H1 (cell line): ENCODE measurements at regions not wholly inside any gene's neighbourhood (a gene's known extent, or its start where the extent isn't known, plus 50 kb on each side); places are given as distances from the start of the nearest gene placed in this dataset.

Experiments used
- CTCF ChIA-PET: fragments of 300-600 bp; sonication (Branson Sonifier 250); formaldehyde crosslinking; loops from one replicate; lab custom pipeline; 2021; ENCODE audit not compliant: partially characterized antibody; lab: Charles Lee
- POLR2A ChIA-PET: fragments of 300-600 bp; sonication (Branson Sonifier 250); formaldehyde crosslinking; loops from one replicate; lab custom pipeline; 2021; ENCODE audit warnings: inconsistent platforms; ENCODE audit not compliant: partially characterized antibody; lab: Charles Lee
- DNase-seq, 2 experiments: peaks; one replicate each; pipeline versions ENCODE4 v3.0.0 to v3.0.0-alpha.2; 2010 to 2022; ENCODE audit warnings: low spot score in 2 of 2, low read depth in 1 of 2, mixed read lengths in 1 of 2
- FAIRE-seq: peaks from 2 replicates; lab custom pipeline; 2011; peaks lifted over from hg19 to GRCh38; lab: Jason Lieb, UNC
- H2AFZ ChIP-seq: 2 replicates; pipeline ENCODE4 v1.8.1; 2012; ENCODE audit warnings: low read length, inconsistent platforms
- H2AK5ac ChIP-seq: 2 replicates; pipeline ENCODE4 v1.6.1; 2013; ENCODE audit warnings: low read depth, low read length
- H2BK120ac ChIP-seq: replicated peaks from 2 replicates; pipeline ENCODE3; 2013; ENCODE audit warnings: low read depth, low read length, inconsistent platforms
- H2BK12ac ChIP-seq: 2 replicates; pipeline ENCODE4 v1.6.1; 2013; ENCODE audit warnings: low read depth, low read length
- H2BK15ac ChIP-seq: 2 replicates; pipeline ENCODE4 v1.6.1; 2013; ENCODE audit warnings: low read length
- H2BK20ac ChIP-seq: 2 replicates; pipeline ENCODE4 v1.6.1; 2013; ENCODE audit warnings: low read length
- H2BK5ac ChIP-seq: 2 replicates; pipeline ENCODE4 v1.6.1; 2013; ENCODE audit warnings: low read depth, low read length
- H3K14ac ChIP-seq: 2 replicates; pipeline ENCODE4 v1.6.1; 2013; ENCODE audit warnings: inconsistent platforms; ENCODE audit not compliant: insufficient read length
- H3K18ac ChIP-seq: 2 replicates; pipeline ENCODE4 v1.6.1; 2013; ENCODE audit warnings: low read length; ENCODE audit errors: extremely low read depth
- H3K23ac ChIP-seq: 2 replicates; pipeline ENCODE4 v1.6.1; 2013; ENCODE audit warnings: inconsistent platforms; ENCODE audit not compliant: insufficient read length
- H3K23me2 ChIP-seq: 2 replicates; pipeline ENCODE4 v1.6.1; 2013; ENCODE audit warnings: low read depth, low read length
- H3K27ac ChIP-seq: 2 replicates; pipeline ENCODE4 v1.6.1; 2011; ENCODE audit warnings: low read depth, low read length, inconsistent platforms
- H3K27me3 ChIP-seq, 4 experiments: replicated peaks in 1 of 4; 1 replicate in 1 of 4; 2 replicates in 3 of 4; pipeline versions ENCODE4 v1.6.1 to v1.8.1; 2011 to 2013; ENCODE audit warnings: low read length in 3 of 4, mild to moderate bottlenecking in 3 of 4, inconsistent platforms in 2 of 4, mixed read lengths in 2 of 4, moderate library complexity in 1 of 4; ENCODE audit not compliant: control insufficient read depth in 3 of 4, insufficient read depth in 3 of 4; ENCODE audit errors: extremely low read depth in 1 of 4
- H3K36me3 ChIP-seq, 4 experiments: 2 replicates each; pipeline versions ENCODE4 v1.6.1 to v1.8.1; 2011 to 2013; ENCODE audit warnings: mild to moderate bottlenecking in 4 of 4, low read length in 3 of 4, moderate library complexity in 2 of 4, control low read depth in 1 of 4, inconsistent platforms in 1 of 4; ENCODE audit not compliant: insufficient read depth in 4 of 4, control insufficient read depth in 2 of 4
- H3K4ac ChIP-seq: replicated peaks from 2 replicates; pipeline ENCODE3; 2013; ENCODE audit warnings: low read length, low read depth, mixed read lengths, inconsistent platforms; ENCODE audit not compliant: insufficient read length
- H3K4me1 ChIP-seq, 4 experiments: replicated peaks in 1 of 4; 1 replicate in 1 of 4; 2 replicates in 3 of 4; pipeline versions ENCODE4 v1.6.1 to v1.8.1; 2011 to 2013; ENCODE audit warnings: low read length in 3 of 4, inconsistent platforms in 2 of 4, mixed read lengths in 1 of 4; ENCODE audit not compliant: insufficient read depth in 4 of 4, control insufficient read depth in 3 of 4
- H3K4me2 ChIP-seq, 2 experiments: 2 replicates each; pipeline versions ENCODE4 v1.6.1 to v1.8.1; 2011 to 2013; ENCODE audit warnings: low read depth in 2 of 2, low read length in 2 of 2, control low read depth in 1 of 2, inconsistent platforms in 1 of 2, mild to moderate bottlenecking in 1 of 2; ENCODE audit not compliant: insufficient read depth in 1 of 2
- H3K4me3 ChIP-seq, 4 experiments: fragments of 200-600, 300-600 bp in 1 of 4; sonication (generic), shearing (Covaris generic), sonication (Bioruptor Twin) in 1 of 4; 2 replicates each; pipeline versions ENCODE4 v1.5.1 to v1.8.1; 2011 to 2016; ENCODE audit warnings: low read length in 4 of 4, low read depth in 3 of 4, control low read depth in 2 of 4, inconsistent platforms in 2 of 4, mild to moderate bottlenecking in 2 of 4, mixed read lengths in 1 of 4, moderate library complexity in 1 of 4; ENCODE audit not compliant: insufficient read depth in 2 of 4; ENCODE audit errors: extremely low read depth in 1 of 4
- H3K56ac ChIP-seq: replicated peaks from 2 replicates; pipeline ENCODE3; 2013; ENCODE audit warnings: low read depth, mild to moderate bottlenecking, mixed read lengths, low read length, inconsistent platforms; ENCODE audit not compliant: insufficient read length
- H3K79me1 ChIP-seq: 2 replicates; pipeline ENCODE4 v1.6.1; 2013; ENCODE audit warnings: low read depth, low read length, control low read depth
- H3K79me2 ChIP-seq, 2 experiments: 2 replicates each; pipeline versions ENCODE4 v1.6.1 to v1.8.1; 2012 to 2013; ENCODE audit warnings: low read length in 2 of 2, mild to moderate bottlenecking in 2 of 2, inconsistent platforms in 1 of 2; ENCODE audit not compliant: insufficient read depth in 2 of 2, control insufficient read depth in 1 of 2
- H3K9ac ChIP-seq, 4 experiments: replicated peaks in 1 of 4; 1 replicate in 1 of 4; 2 replicates in 3 of 4; pipeline versions ENCODE4 v1.6.1 to v1.8.1; 2011 to 2013; ENCODE audit warnings: low read depth in 3 of 4, low read length in 3 of 4, control low read depth in 2 of 4, mild to moderate bottlenecking in 2 of 4, moderate library complexity in 2 of 4, inconsistent platforms in 1 of 4; ENCODE audit errors: extremely low read depth in 1 of 4
- H3K9me3 ChIP-seq, 2 experiments: 2 replicates each; pipeline versions ENCODE4 v1.6.1 to v1.8.1; 2012 to 2013; ENCODE audit warnings: mild to moderate bottlenecking in 2 of 2, moderate library complexity in 2 of 2, control low read depth in 1 of 2, inconsistent platforms in 1 of 2, low read depth in 1 of 2, low read length in 1 of 2, mixed read lengths in 1 of 2; ENCODE audit not compliant: insufficient read depth in 2 of 2
- H4K20me1 ChIP-seq, 2 experiments: replicated peaks in 1 of 2; 2 replicates each; pipeline versions ENCODE3 to v1.8.1; 2011 to 2013; ENCODE audit warnings: inconsistent platforms in 2 of 2, low read length in 2 of 2, mild to moderate bottlenecking in 1 of 2; ENCODE audit not compliant: insufficient read depth in 2 of 2, control insufficient read depth in 1 of 2
- H4K5ac ChIP-seq: 2 replicates; pipeline ENCODE4 v1.6.1; 2013; ENCODE audit warnings: low read length, low read depth, mixed read lengths, inconsistent platforms; ENCODE audit not compliant: insufficient read length
- H4K8ac ChIP-seq: 2 replicates; pipeline ENCODE4 v1.8.0; 2013; ENCODE audit warnings: mild to moderate bottlenecking, moderate library complexity, low read length, inconsistent platforms; ENCODE audit not compliant: insufficient read depth; ENCODE audit errors: extremely low read depth
- H4K91ac ChIP-seq: replicated peaks from 2 replicates; pipeline ENCODE3; 2013; ENCODE audit warnings: low read length, mixed read lengths, inconsistent platforms; ENCODE audit not compliant: insufficient read length
- CBX5 ChIP-seq: fragments of 300-800, 300-1000 bp; sonication (generic); IDR thresholded peaks from 2 replicates; pipeline ENCODE4 v1.7.1; 2016; ENCODE audit warnings: antibody characterized with exemption, low read length, low read depth
- E2F6 ChIP-seq: IDR thresholded peaks from 2 replicates; pipeline ENCODE4 v1.6.1; 2012; ENCODE audit warnings: inconsistent platforms
- EZH2 ChIP-seq: fragments of 200-600 bp; sonication (generic); IDR thresholded peaks from 2 replicates; pipeline ENCODE4 v1.7.1; 2012; ENCODE audit warnings: low read depth, mild to moderate bottlenecking, moderate library complexity, low read length, inconsistent platforms; ENCODE audit not compliant: severe bottlenecking
- GABPA ChIP-seq: IDR thresholded peaks from 2 replicates; pipeline ENCODE4 v1.6.1; 2011; ENCODE audit warnings: mild to moderate bottlenecking, low read length, moderate library complexity, borderline replicate concordance; ENCODE audit not compliant: insufficient read depth
- GTF2F1 ChIP-seq: IDR thresholded peaks from 2 replicates; pipeline ENCODE4 v1.6.1; 2012; ENCODE audit warnings: low read depth, low read length, improper control_type of control experiment, borderline replicate concordance
- HDAC2 ChIP-seq, 2 experiments: fragments of 300-600 bp in 1 of 2; sonication (generic) in 1 of 2; IDR thresholded peaks; 2 replicates each; pipeline ENCODE4 v1.6.1; 2011 to 2012; ENCODE audit warnings: low read depth in 2 of 2, low read length in 2 of 2, mild to moderate bottlenecking in 2 of 2, moderate library complexity in 2 of 2, borderline replicate concordance in 1 of 2, inconsistent platforms in 1 of 2
- NRF1 ChIP-seq: IDR thresholded peaks from 2 replicates; pipeline ENCODE4 v1.6.1; 2011; ENCODE audit warnings: mild to moderate bottlenecking, low read depth, low read length, improper control_type of control experiment
- POLR2AphosphoS5 ChIP-seq: IDR thresholded peaks from 2 replicates; pipeline ENCODE4 v1.6.1; 2011; ENCODE audit warnings: low read depth, low read length
- RAD21 ChIP-seq, 2 experiments: IDR thresholded peaks in 1 of 2; conservative IDR thresholded peaks in 1 of 2; 2 replicates each; pipeline ENCODE4 v1.6.1; 2011; ENCODE audit warnings: low read depth in 2 of 2, low read length in 2 of 2, improper control_type of control experiment in 1 of 2, inconsistent platforms in 1 of 2, mild to moderate bottlenecking in 1 of 2, moderate library complexity in 1 of 2
- WGBS, 2 experiments: shearing (Covaris generic) in 1 of 2; methylation state at CpG; one replicate each; pipeline versions ENCODE4 v1.1.6 to v1.1.7; 2013 to 2015; ENCODE audit warnings: low lambda C conversion rate in 2 of 2, mixed read lengths in 2 of 2, inconsistent platforms in 1 of 2, low coverage in 1 of 2, missing lambda C conversion rate in 1 of 2; ENCODE audit not compliant: insufficient replicate concordance in 2 of 2, insufficient coverage in 1 of 2, insufficient read length in 1 of 2; ENCODE audit errors: extremely low coverage in 1 of 2, missing lambda C conversion rate in 1 of 2; 5-methylcytosine and 5-hydroxymethylcytosine counted together

DNA sequence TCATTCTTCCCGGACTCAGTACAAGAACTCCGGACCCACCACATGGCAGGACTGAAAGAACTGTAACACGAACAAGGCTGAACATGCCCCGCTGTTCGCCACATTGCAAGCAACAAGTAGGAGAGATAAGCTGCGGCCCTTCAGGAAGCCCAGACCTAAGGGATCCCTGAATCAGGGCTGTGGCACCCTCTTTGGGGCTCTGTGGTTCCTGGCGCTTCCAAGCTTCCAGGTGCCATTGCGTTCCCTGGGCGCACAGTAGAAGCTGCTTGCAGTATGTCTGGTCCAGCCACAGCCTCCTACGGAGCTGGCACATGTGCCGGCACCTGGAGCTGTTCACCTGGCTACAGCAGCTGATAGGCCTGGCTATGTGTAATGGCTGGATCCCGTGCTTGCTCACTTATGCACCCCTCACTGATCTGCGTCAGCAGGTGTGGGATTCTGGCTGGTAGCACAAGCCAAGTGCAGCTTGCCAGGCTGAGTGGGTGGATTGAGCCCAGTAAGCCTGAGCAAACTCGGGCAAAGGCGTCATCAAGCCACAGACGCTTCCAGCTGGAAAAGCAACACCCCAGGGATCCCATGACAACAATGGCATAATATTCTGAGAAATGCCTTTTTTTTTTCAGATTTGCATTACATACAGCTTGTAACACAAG is 748.6 kb upstream of the GBE1 start:
- no peak for FAIRE-seq
- H2BK12ac ChIP-seq: no peak overlapping the region
- H4K5ac ChIP-seq: no peak overlapping the region
- H3K23me2 ChIP-seq: no peaks in the 10 kb centered on the region
- H3K4me3 ChIP-seq: no peak overlapping the region
- H3K9ac ChIP-seq: no peak overlapping the region
- H2AFZ ChIP-seq: peak overlapping the region; percentile 81; the same call in 1 of the 2 replicates
- no peaks in the 10 kb centered on the region for H3K79me1 ChIP-seq
- H2AK5ac ChIP-seq: no peak overlapping the region
- H3K23ac ChIP-seq: no peak overlapping the region
- no peak overlapping the region for H3K14ac ChIP-seq
- no peaks in the 10 kb centered on the region for H3K27me3 ChIP-seq
- no peak overlapping the region; the same call in 1 of the 2 replicates for H3K27ac ChIP-seq
- no peaks in the 10 kb centered on the region for H4K20me1 ChIP-seq
- no peak overlapping the region for H3K4me2 ChIP-seq
- WGBS, 2 experiments: 95% methylated on average over 16 of the region's 16 CpGs; no CpG with 5 or more reads in 1 of the 2 experiments
- H2BK5ac ChIP-seq: no peak overlapping the region
- H4K91ac ChIP-seq: no peak overlapping the region
- no peak overlapping the region; the same call in 1 of the 2 replicates for H4K8ac ChIP-seq
- no peak for DNase-seq
- H3K9me3 ChIP-seq: no peaks in the 10 kb centered on the region; a peak in 1 of 4 replicates
- ChIA-PET POLR2A (no interaction called here), CTCF (interaction anchor here (1.1 to 2.4 kb wide), 2 partner anchors 13 to 181 kb away, joined by 3 to 6 read pairs; no protein-coding TSS in a partner anchor)
- H2BK15ac ChIP-seq: no peak overlapping the region
- no peak overlapping the region for H3K56ac ChIP-seq
- H2BK20ac ChIP-seq: no peak overlapping the region
- no peaks in the 10 kb centered on the region for H3K79me2 ChIP-seq
- H3K4ac ChIP-seq: no peak overlapping the region
- no peak overlapping the region for H3K18ac ChIP-seq
- H3K36me3 ChIP-seq: no peaks in the 10 kb centered on the region
- no peak overlapping the region for H2BK120ac ChIP-seq
- H3K4me1 ChIP-seq: no peaks in the 10 kb centered on the region; a peak in 1 of 7 replicates
- TF ChIP-seq GTF2F1 (no peak), POLR2AphosphoS5 (no peak), EZH2 (no peak), HDAC2 (IDR thresholded peaks at IDR 0.05; ENCODE audit: borderline replicate concordance in 1 of 2, low read depth in 2 of 2, low read length in 2 of 2) (no peak), CBX5 (no peak), NRF1 (no peak), GABPA (no peak), E2F6 (no peak), RAD21 (IDR thresholded peaks at IDR 0.05 in 1 of 2, conservative IDR thresholded peaks at IDR 0.05 in 1 of 2; ENCODE audit: low read depth in 2 of 2, low read length in 2 of 2) (no peak)
